ENCODE measurements at regions not wholly inside any gene's neighbourhood (a gene's known extent, or its start where the extent isn't known, plus 50 kb on each side); places are given as distances from the start of the nearest gene placed in this dataset.

DNA sequence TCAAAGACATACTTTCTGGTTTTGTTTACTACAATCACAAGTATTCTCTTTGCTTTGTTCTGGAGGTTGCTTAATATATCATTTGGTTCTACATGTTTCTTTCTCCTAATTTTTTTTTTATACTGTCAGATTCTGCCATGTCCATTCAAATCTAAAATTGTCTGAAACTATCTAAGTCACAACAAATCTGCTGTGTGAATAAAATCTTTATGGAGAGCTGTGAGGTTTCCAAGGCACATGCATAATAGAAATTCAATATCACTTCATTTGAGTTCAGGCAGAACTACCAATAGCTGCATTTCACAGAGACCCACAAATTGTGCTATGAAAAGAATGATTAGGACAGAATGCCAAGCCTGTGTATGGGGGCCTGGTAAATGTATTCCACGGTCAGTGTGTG is 346.9 kb upstream of the ARRDC3 start:
- TF ChIP-seq MXI1 (conservative IDR thresholded peaks at IDR 0.05; ENCODE audit: poor library complexity, severe bottlenecking) (no peak), EP300 (conservative IDR thresholded peaks at IDR 0.05; ENCODE audit: poor library complexity, severe bottlenecking) (no peak), TAF1 (IDR thresholded peaks at IDR 0.05; ENCODE audit: low read depth) (no peak), RAD21 (conservative IDR thresholded peaks at IDR 0.05) (no peak), POLR2AphosphoS5 (IDR thresholded peaks at IDR 0.05) (no peak), EZH2 (IDR thresholded peaks at IDR 0.05; ENCODE audit: borderline replicate concordance, insufficient read depth, low read length, poor library complexity, severe bottlenecking) (no peak), SMC3 (conservative IDR thresholded peaks at IDR 0.05; ENCODE audit: poor library complexity) (no peak)
- TF ChIP-seq, protein P1, sequence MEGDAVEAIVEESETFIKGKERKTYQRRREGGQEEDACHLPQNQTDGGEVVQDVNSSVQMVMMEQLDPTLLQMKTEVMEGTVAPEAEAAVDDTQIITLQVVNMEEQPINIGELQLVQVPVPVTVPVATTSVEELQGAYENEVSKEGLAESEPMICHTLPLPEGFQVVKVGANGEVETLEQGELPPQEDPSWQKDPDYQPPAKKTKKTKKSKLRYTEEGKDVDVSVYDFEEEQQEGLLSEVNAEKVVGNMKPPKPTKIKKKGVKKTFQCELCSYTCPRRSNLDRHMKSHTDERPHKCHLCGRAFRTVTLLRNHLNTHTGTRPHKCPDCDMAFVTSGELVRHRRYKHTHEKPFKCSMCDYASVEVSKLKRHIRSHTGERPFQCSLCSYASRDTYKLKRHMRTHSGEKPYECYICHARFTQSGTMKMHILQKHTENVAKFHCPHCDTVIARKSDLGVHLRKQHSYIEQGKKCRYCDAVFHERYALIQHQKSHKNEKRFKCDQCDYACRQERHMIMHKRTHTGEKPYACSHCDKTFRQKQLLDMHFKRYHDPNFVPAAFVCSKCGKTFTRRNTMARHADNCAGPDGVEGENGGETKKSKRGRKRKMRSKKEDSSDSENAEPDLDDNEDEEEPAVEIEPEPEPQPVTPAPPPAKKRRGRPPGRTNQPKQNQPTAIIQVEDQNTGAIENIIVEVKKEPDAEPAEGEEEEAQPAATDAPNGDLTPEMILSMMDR (IDR thresholded peaks at IDR 0.05; ENCODE audit: poor library complexity, severe bottlenecking) = no peak
- TF ChIP-seq, protein P2, sequence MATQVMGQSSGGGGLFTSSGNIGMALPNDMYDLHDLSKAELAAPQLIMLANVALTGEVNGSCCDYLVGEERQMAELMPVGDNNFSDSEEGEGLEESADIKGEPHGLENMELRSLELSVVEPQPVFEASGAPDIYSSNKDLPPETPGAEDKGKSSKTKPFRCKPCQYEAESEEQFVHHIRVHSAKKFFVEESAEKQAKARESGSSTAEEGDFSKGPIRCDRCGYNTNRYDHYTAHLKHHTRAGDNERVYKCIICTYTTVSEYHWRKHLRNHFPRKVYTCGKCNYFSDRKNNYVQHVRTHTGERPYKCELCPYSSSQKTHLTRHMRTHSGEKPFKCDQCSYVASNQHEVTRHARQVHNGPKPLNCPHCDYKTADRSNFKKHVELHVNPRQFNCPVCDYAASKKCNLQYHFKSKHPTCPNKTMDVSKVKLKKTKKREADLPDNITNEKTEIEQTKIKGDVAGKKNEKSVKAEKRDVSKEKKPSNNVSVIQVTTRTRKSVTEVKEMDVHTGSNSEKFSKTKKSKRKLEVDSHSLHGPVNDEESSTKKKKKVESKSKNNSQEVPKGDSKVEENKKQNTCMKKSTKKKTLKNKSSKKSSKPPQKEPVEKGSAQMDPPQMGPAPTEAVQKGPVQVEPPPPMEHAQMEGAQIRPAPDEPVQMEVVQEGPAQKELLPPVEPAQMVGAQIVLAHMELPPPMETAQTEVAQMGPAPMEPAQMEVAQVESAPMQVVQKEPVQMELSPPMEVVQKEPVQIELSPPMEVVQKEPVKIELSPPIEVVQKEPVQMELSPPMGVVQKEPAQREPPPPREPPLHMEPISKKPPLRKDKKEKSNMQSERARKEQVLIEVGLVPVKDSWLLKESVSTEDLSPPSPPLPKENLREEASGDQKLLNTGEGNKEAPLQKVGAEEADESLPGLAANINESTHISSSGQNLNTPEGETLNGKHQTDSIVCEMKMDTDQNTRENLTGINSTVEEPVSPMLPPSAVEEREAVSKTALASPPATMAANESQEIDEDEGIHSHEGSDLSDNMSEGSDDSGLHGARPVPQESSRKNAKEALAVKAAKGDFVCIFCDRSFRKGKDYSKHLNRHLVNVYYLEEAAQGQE (IDR thresholded peaks at IDR 0.05; ENCODE audit: borderline replicate concordance) = no peak
